H1 (cell line): ENCODE measurements at regions not wholly inside any gene's neighbourhood (a gene's known extent, or its start where the extent isn't known, plus 50 kb on each side); places are given as distances from the start of the nearest gene placed in this dataset.

Source experiments
- CTCF ChIA-PET: fragments of 300-600 bp; sonication (Branson Sonifier 250); formaldehyde crosslinking; loops from one replicate; lab custom pipeline; 2021; ENCODE audit not compliant: partially characterized antibody; lab: Charles Lee
- POLR2A ChIA-PET: fragments of 300-600 bp; sonication (Branson Sonifier 250); formaldehyde crosslinking; loops from one replicate; lab custom pipeline; 2021; ENCODE audit warnings: inconsistent platforms; ENCODE audit not compliant: partially characterized antibody; lab: Charles Lee
- DNase-seq, 2 experiments: peaks; one replicate each; pipeline versions ENCODE4 v3.0.0 to v3.0.0-alpha.2; 2010 to 2022; ENCODE audit warnings: low spot score in 2 of 2, low read depth in 1 of 2, mixed read lengths in 1 of 2
- FAIRE-seq: peaks from 2 replicates; lab custom pipeline; 2011; peaks lifted over from hg19 to GRCh38; lab: Jason Lieb, UNC
- H2AFZ ChIP-seq: 2 replicates; pipeline ENCODE4 v1.8.1; 2012; ENCODE audit warnings: low read length, inconsistent platforms
- H2AK5ac ChIP-seq: 2 replicates; pipeline ENCODE4 v1.6.1; 2013; ENCODE audit warnings: low read depth, low read length
- H2BK120ac ChIP-seq: replicated peaks from 2 replicates; pipeline ENCODE3; 2013; ENCODE audit warnings: low read depth, low read length, inconsistent platforms
- H2BK12ac ChIP-seq: 2 replicates; pipeline ENCODE4 v1.6.1; 2013; ENCODE audit warnings: low read depth, low read length
- H2BK15ac ChIP-seq: 2 replicates; pipeline ENCODE4 v1.6.1; 2013; ENCODE audit warnings: low read length
- H2BK20ac ChIP-seq: 2 replicates; pipeline ENCODE4 v1.6.1; 2013; ENCODE audit warnings: low read length
- H2BK5ac ChIP-seq: 2 replicates; pipeline ENCODE4 v1.6.1; 2013; ENCODE audit warnings: low read depth, low read length
- H3K14ac ChIP-seq: 2 replicates; pipeline ENCODE4 v1.6.1; 2013; ENCODE audit warnings: inconsistent platforms; ENCODE audit not compliant: insufficient read length
- H3K18ac ChIP-seq: 2 replicates; pipeline ENCODE4 v1.6.1; 2013; ENCODE audit warnings: low read length; ENCODE audit errors: extremely low read depth
- H3K23ac ChIP-seq: 2 replicates; pipeline ENCODE4 v1.6.1; 2013; ENCODE audit warnings: inconsistent platforms; ENCODE audit not compliant: insufficient read length
- H3K23me2 ChIP-seq: 2 replicates; pipeline ENCODE4 v1.6.1; 2013; ENCODE audit warnings: low read depth, low read length
- H3K27ac ChIP-seq: 2 replicates; pipeline ENCODE4 v1.6.1; 2011; ENCODE audit warnings: low read depth, low read length, inconsistent platforms
- H3K27me3 ChIP-seq, 4 experiments: replicated peaks in 1 of 4; 1 replicate in 1 of 4; 2 replicates in 3 of 4; pipeline versions ENCODE4 v1.6.1 to v1.8.1; 2011 to 2013; ENCODE audit warnings: low read length in 3 of 4, mild to moderate bottlenecking in 3 of 4, inconsistent platforms in 2 of 4, mixed read lengths in 2 of 4, moderate library complexity in 1 of 4; ENCODE audit not compliant: control insufficient read depth in 3 of 4, insufficient read depth in 3 of 4; ENCODE audit errors: extremely low read depth in 1 of 4
- H3K36me3 ChIP-seq, 4 experiments: 2 replicates each; pipeline versions ENCODE4 v1.6.1 to v1.8.1; 2011 to 2013; ENCODE audit warnings: mild to moderate bottlenecking in 4 of 4, low read length in 3 of 4, moderate library complexity in 2 of 4, control low read depth in 1 of 4, inconsistent platforms in 1 of 4; ENCODE audit not compliant: insufficient read depth in 4 of 4, control insufficient read depth in 2 of 4
- H3K4ac ChIP-seq: replicated peaks from 2 replicates; pipeline ENCODE3; 2013; ENCODE audit warnings: low read length, low read depth, mixed read lengths, inconsistent platforms; ENCODE audit not compliant: insufficient read length
- H3K4me1 ChIP-seq, 4 experiments: replicated peaks in 1 of 4; 1 replicate in 1 of 4; 2 replicates in 3 of 4; pipeline versions ENCODE4 v1.6.1 to v1.8.1; 2011 to 2013; ENCODE audit warnings: low read length in 3 of 4, inconsistent platforms in 2 of 4, mixed read lengths in 1 of 4; ENCODE audit not compliant: insufficient read depth in 4 of 4, control insufficient read depth in 3 of 4
- H3K4me2 ChIP-seq, 2 experiments: 2 replicates each; pipeline versions ENCODE4 v1.6.1 to v1.8.1; 2011 to 2013; ENCODE audit warnings: low read depth in 2 of 2, low read length in 2 of 2, control low read depth in 1 of 2, inconsistent platforms in 1 of 2, mild to moderate bottlenecking in 1 of 2; ENCODE audit not compliant: insufficient read depth in 1 of 2
- H3K4me3 ChIP-seq, 4 experiments: fragments of 200-600, 300-600 bp in 1 of 4; sonication (generic), shearing (Covaris generic), sonication (Bioruptor Twin) in 1 of 4; 2 replicates each; pipeline versions ENCODE4 v1.5.1 to v1.8.1; 2011 to 2016; ENCODE audit warnings: low read length in 4 of 4, low read depth in 3 of 4, control low read depth in 2 of 4, inconsistent platforms in 2 of 4, mild to moderate bottlenecking in 2 of 4, mixed read lengths in 1 of 4, moderate library complexity in 1 of 4; ENCODE audit not compliant: insufficient read depth in 2 of 4; ENCODE audit errors: extremely low read depth in 1 of 4
- H3K56ac ChIP-seq: replicated peaks from 2 replicates; pipeline ENCODE3; 2013; ENCODE audit warnings: low read depth, mild to moderate bottlenecking, mixed read lengths, low read length, inconsistent platforms; ENCODE audit not compliant: insufficient read length
- H3K79me1 ChIP-seq: 2 replicates; pipeline ENCODE4 v1.6.1; 2013; ENCODE audit warnings: low read depth, low read length, control low read depth
- H3K79me2 ChIP-seq, 2 experiments: 2 replicates each; pipeline versions ENCODE4 v1.6.1 to v1.8.1; 2012 to 2013; ENCODE audit warnings: low read length in 2 of 2, mild to moderate bottlenecking in 2 of 2, inconsistent platforms in 1 of 2; ENCODE audit not compliant: insufficient read depth in 2 of 2, control insufficient read depth in 1 of 2
- H3K9ac ChIP-seq, 4 experiments: replicated peaks in 1 of 4; 1 replicate in 1 of 4; 2 replicates in 3 of 4; pipeline versions ENCODE4 v1.6.1 to v1.8.1; 2011 to 2013; ENCODE audit warnings: low read depth in 3 of 4, low read length in 3 of 4, control low read depth in 2 of 4, mild to moderate bottlenecking in 2 of 4, moderate library complexity in 2 of 4, inconsistent platforms in 1 of 4; ENCODE audit errors: extremely low read depth in 1 of 4
- H3K9me3 ChIP-seq, 2 experiments: 2 replicates each; pipeline versions ENCODE4 v1.6.1 to v1.8.1; 2012 to 2013; ENCODE audit warnings: mild to moderate bottlenecking in 2 of 2, moderate library complexity in 2 of 2, control low read depth in 1 of 2, inconsistent platforms in 1 of 2, low read depth in 1 of 2, low read length in 1 of 2, mixed read lengths in 1 of 2; ENCODE audit not compliant: insufficient read depth in 2 of 2
- H4K20me1 ChIP-seq, 2 experiments: replicated peaks in 1 of 2; 2 replicates each; pipeline versions ENCODE3 to v1.8.1; 2011 to 2013; ENCODE audit warnings: inconsistent platforms in 2 of 2, low read length in 2 of 2, mild to moderate bottlenecking in 1 of 2; ENCODE audit not compliant: insufficient read depth in 2 of 2, control insufficient read depth in 1 of 2
- H4K5ac ChIP-seq: 2 replicates; pipeline ENCODE4 v1.6.1; 2013; ENCODE audit warnings: low read length, low read depth, mixed read lengths, inconsistent platforms; ENCODE audit not compliant: insufficient read length
- H4K8ac ChIP-seq: 2 replicates; pipeline ENCODE4 v1.8.0; 2013; ENCODE audit warnings: mild to moderate bottlenecking, moderate library complexity, low read length, inconsistent platforms; ENCODE audit not compliant: insufficient read depth; ENCODE audit errors: extremely low read depth
- H4K91ac ChIP-seq: replicated peaks from 2 replicates; pipeline ENCODE3; 2013; ENCODE audit warnings: low read length, mixed read lengths, inconsistent platforms; ENCODE audit not compliant: insufficient read length
- BACH1 ChIP-seq: IDR thresholded peaks from 2 replicates; pipeline ENCODE4 v1.6.1; 2012; ENCODE audit warnings: low read length, improper control_type of control experiment
- CEBPB ChIP-seq: IDR thresholded peaks from 2 replicates; pipeline ENCODE4 v1.6.1; 2012; ENCODE audit warnings: low read depth, low read length
- CREB1 ChIP-seq: IDR thresholded peaks from 2 replicates; pipeline ENCODE4 v1.6.1; 2012; ENCODE audit warnings: inconsistent platforms
- CTCF ChIP-seq, 3 experiments: IDR thresholded peaks; 1 replicate in 2 of 3; 2 replicates in 1 of 3; pipeline versions ENCODE4 v1.5.1 to v1.6.1; 2011; ENCODE audit warnings: low read length in 3 of 3, mild to moderate bottlenecking in 3 of 3, inconsistent platforms in 2 of 3, low read depth in 1 of 3, moderate library complexity in 1 of 3; ENCODE audit not compliant: insufficient read depth in 1 of 3; ENCODE audit errors: control extremely low read depth in 1 of 3
- HDAC6 ChIP-seq: IDR thresholded peaks from one replicate; pipeline ENCODE4 v1.7.1; 2012; ENCODE audit warnings: low read depth, mild to moderate bottlenecking, inconsistent platforms, low read length, moderate library complexity
- JUN ChIP-seq: IDR thresholded peaks from 2 replicates; pipeline ENCODE4 v1.6.1; 2011; ENCODE audit warnings: low read depth, mild to moderate bottlenecking, improper control_type of control experiment, low read length
- MAX ChIP-seq: IDR thresholded peaks from 2 replicates; pipeline ENCODE4 v1.6.1; 2012; ENCODE audit warnings: inconsistent platforms
- NRF1 ChIP-seq: IDR thresholded peaks from 2 replicates; pipeline ENCODE4 v1.6.1; 2011; ENCODE audit warnings: mild to moderate bottlenecking, low read depth, low read length, improper control_type of control experiment
- POLR2AphosphoS5 ChIP-seq: IDR thresholded peaks from 2 replicates; pipeline ENCODE4 v1.6.1; 2011; ENCODE audit warnings: low read depth, low read length
- POU5F1 ChIP-seq: IDR thresholded peaks from 2 replicates; pipeline ENCODE4 v1.6.1; 2011; ENCODE audit warnings: low read depth, mild to moderate bottlenecking, low read length, moderate library complexity
- SAP30 ChIP-seq: fragments of 300-600 bp; sonication (generic); IDR thresholded peaks from 2 replicates; pipeline ENCODE4 v1.7.1; 2012; ENCODE audit warnings: low read length, moderate library complexity, mild to moderate bottlenecking, inconsistent platforms; ENCODE audit not compliant: insufficient read depth, insufficient replicate concordance
- SIX5 ChIP-seq: IDR thresholded peaks from 2 replicates; pipeline ENCODE4 v1.6.1; 2011; ENCODE audit warnings: mild to moderate bottlenecking, low read depth, low read length
- SP1 ChIP-seq: IDR thresholded peaks from 2 replicates; pipeline ENCODE4 v1.6.1; 2011; ENCODE audit warnings: low read depth, low read length
- WGBS, 2 experiments: shearing (Covaris generic) in 1 of 2; methylation state at CpG; one replicate each; pipeline versions ENCODE4 v1.1.6 to v1.1.7; 2013 to 2015; ENCODE audit warnings: low lambda C conversion rate in 2 of 2, mixed read lengths in 2 of 2, inconsistent platforms in 1 of 2, low coverage in 1 of 2, missing lambda C conversion rate in 1 of 2; ENCODE audit not compliant: insufficient replicate concordance in 2 of 2, insufficient coverage in 1 of 2, insufficient read length in 1 of 2; ENCODE audit errors: extremely low coverage in 1 of 2, missing lambda C conversion rate in 1 of 2; 5-methylcytosine and 5-hydroxymethylcytosine counted together

GRCh38 chr14:56868660-56869059 lies 58.4 kb upstream of the OTX2 start:
- Histone ChIP-seq H3K18ac (no peak overlapping the region), H2BK20ac (0 out of 2 replicates have a peak overlapping the region, but pooled peaks have one; percentile 66), H3K4me1 (no peaks in the 10 kb centered on the region), H3K9ac (no peak overlapping the region), H3K36me3 (no peaks in the 10 kb centered on the region), H4K20me1 (no peaks in the 10 kb centered on the region), H2BK12ac (no peak overlapping the region), H2BK120ac (no peak overlapping the region), H2BK5ac (no peak overlapping the region), H3K27me3 (peaks cover 0 to 2% (median 0%) of the 10 kb centered on the region in 4 experiments; a peak in 2 of 7 replicates), H3K79me2 (no peaks in the 10 kb centered on the region), H3K23ac (no peak overlapping the region), H3K4me2 (no peak overlapping the region), H3K23me2 (no peaks in the 10 kb centered on the region), H4K91ac (no peak overlapping the region), H2AFZ (no peak overlapping the region), H3K79me1 (no peaks in the 10 kb centered on the region), H3K4ac (no peak overlapping the region), H3K56ac (no peak overlapping the region), H4K5ac (no peak overlapping the region), H2AK5ac (no peak overlapping the region; the same call in 1 of the 2 replicates), H3K14ac (no peak overlapping the region), H2BK15ac (0 out of 2 replicates have a peak overlapping the region, but pooled peaks have one; percentile 18), H3K27ac (no peak overlapping the region), H3K4me3 (no peak overlapping the region), H3K9me3 (no peaks in the 10 kb centered on the region), H4K8ac (no peak overlapping the region)
- 87% methylated on average over 5 of the region's 5 CpGs; no CpG with 5 or more reads in 1 of the 2 experiments for WGBS, 2 experiments
- ChIA-PET POLR2A (interaction anchor here (0.9 kb wide), 1 partner anchor 64 kb away, joined by 3 read pairs; no protein-coding TSS in a partner anchor), CTCF (interaction anchor here (0.7 to 2.8 kb wide), 9 partner anchors 10 to 211 kb away, joined by 3 to 9 read pairs (median 3); no protein-coding TSS in a partner anchor)
- DNase-seq (no peak), FAIRE-seq (no peak)
- no peak for TF ChIP-seq SAP30
- no peak for TF ChIP-seq JUN
- TF ChIP-seq CREB1 = no peak
- no peak for TF ChIP-seq SP1
- TF ChIP-seq MAX = no peak
- no peak for TF ChIP-seq CTCF (IDR thresholded peaks at IDR 0.05; ENCODE audit: control extremely low read depth in 1 of 3, insufficient read depth in 1 of 3, low read depth in 1 of 3, low read length in 3 of 3)
- no peak for TF ChIP-seq NRF1
- TF ChIP-seq POU5F1 = no peak
- no peak for TF ChIP-seq CEBPB
- no peak for TF ChIP-seq BACH1
- no peak for TF ChIP-seq POLR2AphosphoS5
- no peak for TF ChIP-seq SIX5
- no peak for TF ChIP-seq HDAC6
